Breast epithelium (tissue), 4 donors: ENCODE measurements at regions not wholly inside any gene's neighbourhood (a gene's known extent, or its start where the extent isn't known, plus 50 kb on each side); places are given as distances from the start of the nearest gene placed in this dataset.

Experiments
- DNase-seq, 2 donors: peaks; one replicate each; pipeline ENCODE4 v3.0.0-alpha.2; 2019; ENCODE audit warnings: low spot score in 2 of 2
- H3K27ac ChIP-seq, 2 donors: fragments of 200-600 bp; sonication (generic) in 1 of 2; one replicate each; pipeline ENCODE4 v1.5.1; 2016 to 2019; ENCODE audit warnings: mild to moderate bottlenecking in 1 of 2
- H3K27me3 ChIP-seq, 2 donors: fragments of 200-600 bp; sonication (generic) in 1 of 2; one replicate each; pipeline versions ENCODE4 v1.5.1 to v1.6.0; 2017 to 2019; ENCODE audit warnings: control low read depth in 1 of 2, mild to moderate bottlenecking in 1 of 2
- H3K36me3 ChIP-seq: fragments of 200-600 bp; one replicate; pipeline ENCODE4 v1.5.1; 2019
- H3K4me1 ChIP-seq, 2 donors: fragments of 200-600 bp; sonication (generic); one replicate each; pipeline ENCODE4 v1.5.1; 2016 to 2019; ENCODE audit warnings: control low read depth in 1 of 2
- H3K4me3 ChIP-seq, 3 donors: fragments of 200-600 bp; sonication (generic); 1 replicate in 2 of 3; 2 replicates in 1 of 3; pipeline ENCODE4 v1.5.1; 2016 to 2019; ENCODE audit warnings: mild to moderate bottlenecking in 3 of 3, moderate library complexity in 2 of 3
- H3K9me3 ChIP-seq, 2 donors: fragments of 200-600 bp; sonication (generic) in 1 of 2; one replicate each; pipeline ENCODE4 v1.5.1; 2016 to 2019; ENCODE audit warnings: control low read depth in 1 of 2
- POLR2A ChIP-seq: fragments of 450-650 bp; IDR thresholded peaks from one replicate; pipeline ENCODE4 v1.6.1; 2016; ENCODE audit warnings: antibody characterized with exemption, mild to moderate bottlenecking, moderate library complexity
- POLR2AphosphoS5 ChIP-seq, 3 donors: sonication (generic); formaldehyde crosslinking; IDR thresholded peaks; one replicate each; pipeline ENCODE4 v1.6.1; 2017; ENCODE audit warnings: antibody characterized with exemption in 3 of 3
- intact Hi-C: fragments of 100-400 bp; cut with DNase I; formaldehyde crosslinking; loops from one replicate; pipeline ENCODE4 v1.15.1; 2023; ENCODE audit warnings: low total_unique reads
- TF ChIP-seq, protein P1 (sequence below), 3 donors: fragments of 450-650 bp; IDR thresholded peaks; one replicate each; pipeline ENCODE4 v1.5.1; 2016 to 2017; ENCODE audit warnings: antibody characterized with exemption in 3 of 3, mild to moderate bottlenecking in 3 of 3, moderate library complexity in 3 of 3

DNA sequence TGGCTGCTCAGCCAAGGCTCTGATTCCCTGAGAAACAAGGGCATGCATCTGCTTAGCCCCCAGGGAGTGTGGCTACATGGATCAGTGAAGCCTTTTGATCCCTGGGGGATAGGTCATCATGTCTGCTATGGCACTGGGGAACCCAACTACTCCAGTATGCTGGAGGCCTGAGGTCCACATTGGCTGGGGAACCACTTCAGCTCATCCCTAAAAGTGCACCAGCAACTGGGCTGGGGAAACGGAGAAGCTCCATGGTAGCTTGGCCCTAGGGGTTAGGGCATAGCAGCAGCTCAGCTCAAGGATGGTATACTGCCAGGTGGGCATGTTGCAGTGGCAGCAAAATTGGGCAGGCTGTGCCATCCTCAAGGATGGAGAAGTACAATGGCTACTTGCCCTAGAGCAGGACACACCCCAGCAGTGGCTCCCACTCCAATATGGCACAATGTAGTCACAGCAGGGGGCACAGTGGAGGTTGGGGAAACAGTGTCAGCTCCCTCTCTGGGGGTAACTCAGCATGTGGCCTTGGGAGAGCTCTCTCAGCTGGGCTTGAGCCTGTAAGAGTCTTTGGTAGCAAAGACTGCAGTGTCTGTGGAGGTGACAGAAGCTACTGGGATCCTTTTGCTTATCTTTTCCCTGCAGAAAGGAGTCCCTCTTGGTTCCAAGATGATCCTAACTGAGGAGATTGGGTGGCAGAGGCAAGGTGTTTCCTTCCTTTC is 111.5 kb upstream of the FSTL4 start:
- Histone ChIP-seq H3K36me3 (no peaks in the 10 kb centered on the region), H3K4me3 (no peak overlapping the region), H3K27me3 (no peaks in the 10 kb centered on the region), H3K9me3 (peaks cover 7 to 23% of the 10 kb centered on the region in 2 donors), H3K4me1 (no peaks in the 10 kb centered on the region), H3K27ac (no peak overlapping the region)
- no peak for DNase-seq
- TF ChIP-seq POLR2A (no peak), POLR2AphosphoS5 (IDR thresholded peaks at IDR 0.05) (no peak)
- TF ChIP-seq, protein P1, sequence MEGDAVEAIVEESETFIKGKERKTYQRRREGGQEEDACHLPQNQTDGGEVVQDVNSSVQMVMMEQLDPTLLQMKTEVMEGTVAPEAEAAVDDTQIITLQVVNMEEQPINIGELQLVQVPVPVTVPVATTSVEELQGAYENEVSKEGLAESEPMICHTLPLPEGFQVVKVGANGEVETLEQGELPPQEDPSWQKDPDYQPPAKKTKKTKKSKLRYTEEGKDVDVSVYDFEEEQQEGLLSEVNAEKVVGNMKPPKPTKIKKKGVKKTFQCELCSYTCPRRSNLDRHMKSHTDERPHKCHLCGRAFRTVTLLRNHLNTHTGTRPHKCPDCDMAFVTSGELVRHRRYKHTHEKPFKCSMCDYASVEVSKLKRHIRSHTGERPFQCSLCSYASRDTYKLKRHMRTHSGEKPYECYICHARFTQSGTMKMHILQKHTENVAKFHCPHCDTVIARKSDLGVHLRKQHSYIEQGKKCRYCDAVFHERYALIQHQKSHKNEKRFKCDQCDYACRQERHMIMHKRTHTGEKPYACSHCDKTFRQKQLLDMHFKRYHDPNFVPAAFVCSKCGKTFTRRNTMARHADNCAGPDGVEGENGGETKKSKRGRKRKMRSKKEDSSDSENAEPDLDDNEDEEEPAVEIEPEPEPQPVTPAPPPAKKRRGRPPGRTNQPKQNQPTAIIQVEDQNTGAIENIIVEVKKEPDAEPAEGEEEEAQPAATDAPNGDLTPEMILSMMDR (IDR thresholded peaks at IDR 0.05): no peak
- intact Hi-C loops: no loop called here

DNA sequence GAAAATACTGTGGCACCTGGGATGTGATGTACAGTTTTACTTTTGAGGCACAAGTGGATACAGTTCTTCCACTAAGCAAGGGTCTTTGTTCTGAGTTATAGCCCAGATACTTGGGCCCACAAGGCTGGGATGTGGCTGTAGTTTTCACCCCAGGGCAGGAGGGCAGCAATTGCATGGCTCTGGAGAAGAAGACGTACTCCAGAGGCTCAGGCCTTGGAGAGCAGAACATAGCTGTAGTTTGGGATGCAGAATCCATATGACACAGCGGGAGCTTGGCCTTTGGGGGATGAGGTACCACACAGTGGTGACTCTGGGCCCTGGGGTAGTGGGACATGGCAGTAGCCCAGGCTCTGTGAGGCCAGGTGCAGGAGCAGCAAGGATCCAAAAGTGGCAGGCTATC is 110.8 kb upstream of the FSTL4 start:
- Histone ChIP-seq H3K9me3 (peaks cover 7 to 23% of the 10 kb centered on the region in 2 donors), H3K36me3 (no peaks in the 10 kb centered on the region), H3K4me3 (no peak overlapping the region), H3K4me1 (no peaks in the 10 kb centered on the region), H3K27me3 (no peaks in the 10 kb centered on the region), H3K27ac (no peak overlapping the region)
- TF ChIP-seq, protein P1 (IDR thresholded peaks at IDR 0.05): no peak
- DNase-seq: no peak
- intact Hi-C loops: no loop called here

DNA sequence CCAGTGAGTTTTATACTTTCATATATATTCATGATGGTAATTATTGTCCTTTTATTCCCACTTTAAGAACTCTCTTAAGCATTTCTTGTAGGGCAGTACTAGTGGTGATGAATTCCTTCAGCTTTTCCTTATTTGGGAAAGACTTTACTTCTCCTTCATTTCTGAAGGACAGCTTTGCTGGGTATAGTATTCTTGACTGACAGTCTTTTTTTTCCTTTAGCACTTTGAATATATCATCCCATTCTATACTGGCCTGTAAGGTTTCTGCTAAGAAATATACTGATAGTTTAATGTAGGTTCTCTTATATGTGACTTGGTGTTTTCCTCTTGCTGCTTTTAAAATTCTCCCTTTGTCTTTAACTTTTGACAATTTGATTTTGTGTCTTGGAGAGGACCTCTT is 109.0 kb upstream of the FSTL4 start:
- Histone ChIP-seq H3K4me1 (no peaks in the 10 kb centered on the region), H3K36me3 (no peaks in the 10 kb centered on the region), H3K27ac (no peak overlapping the region), H3K4me3 (no peak overlapping the region), H3K27me3 (no peaks in the 10 kb centered on the region), H3K9me3 (peaks cover 7 to 23% of the 10 kb centered on the region in 2 donors)
- intact Hi-C loops: no loop called here
- DNase-seq: no peak
- TF ChIP-seq POLR2AphosphoS5 (IDR thresholded peaks at IDR 0.05): no peak
- TF ChIP-seq, protein P1 (IDR thresholded peaks at IDR 0.05): no peak

DNA sequence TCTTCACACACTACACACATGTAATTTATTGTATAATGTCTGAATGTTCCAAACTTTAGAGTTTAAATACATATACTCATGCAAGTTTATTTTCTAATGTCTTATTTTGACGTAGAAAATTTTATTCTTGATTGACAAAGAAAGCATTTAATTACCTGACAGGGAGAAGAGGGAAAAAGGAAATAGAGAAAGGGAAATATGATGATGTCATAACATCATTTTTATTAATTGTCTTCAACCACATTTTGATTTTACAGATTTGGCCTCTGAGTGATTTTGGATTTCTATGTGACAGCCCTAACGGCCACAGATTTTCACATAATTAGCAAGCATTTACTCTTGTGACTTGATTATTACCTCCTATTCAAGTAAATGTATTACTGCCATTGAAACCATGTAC is 106.1 kb upstream of the FSTL4 start:
- Histone ChIP-seq H3K27me3 (no peaks in the 10 kb centered on the region), H3K27ac (no peak overlapping the region), H3K4me1 (no peaks in the 10 kb centered on the region), H3K9me3 (peaks cover 7 to 23% of the 10 kb centered on the region in 2 donors), H3K36me3 (no peaks in the 10 kb centered on the region), H3K4me3 (no peak overlapping the region)
- TF ChIP-seq POLR2AphosphoS5 (IDR thresholded peaks at IDR 0.05) (no peak), POLR2A (no peak)
- TF ChIP-seq, protein P1 (IDR thresholded peaks at IDR 0.05): no peak
- intact Hi-C loops: no loop called here
- DNase-seq: no peak

DNA sequence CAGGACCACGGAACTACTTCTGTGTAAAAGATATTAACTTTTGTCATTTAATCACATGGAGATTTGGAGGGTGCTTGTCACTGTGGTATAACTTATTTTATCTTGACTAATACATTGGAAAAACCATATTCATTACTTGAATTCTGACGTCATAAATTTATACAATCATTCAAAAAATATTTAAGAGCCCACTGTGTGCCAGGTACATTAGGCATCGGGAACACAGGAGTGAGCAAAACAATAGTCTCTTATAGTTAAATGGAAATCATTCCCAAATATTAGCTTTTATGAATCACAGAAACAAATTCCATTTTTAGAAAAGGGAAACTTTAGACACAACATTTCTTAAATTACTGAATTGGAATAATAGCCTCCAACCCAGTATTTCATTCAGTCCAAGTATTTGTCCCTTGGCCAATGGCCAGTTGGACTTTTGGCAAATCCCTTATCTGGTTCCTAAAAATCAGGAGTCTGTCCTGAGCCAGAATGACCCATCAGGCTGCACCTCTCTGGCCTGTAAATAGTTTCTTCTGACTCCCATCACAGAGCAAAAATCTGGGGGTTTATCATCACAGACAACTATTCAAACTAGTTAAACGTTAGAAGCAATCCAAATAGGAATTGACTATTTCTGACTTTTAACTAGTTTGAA is 104.3 kb upstream of the FSTL4 start:
- no peaks in the 10 kb centered on the region for H3K4me1 ChIP-seq
- H3K9me3 ChIP-seq: peaks cover 3 to 13% of the 10 kb centered on the region in 2 donors
- H3K27me3 ChIP-seq: no peaks in the 10 kb centered on the region
- no peaks in the 10 kb centered on the region for H3K36me3 ChIP-seq
- intact Hi-C loops: no loop called here
- DNase-seq: no peak
- no peak overlapping the region for H3K27ac ChIP-seq
- H3K4me3 ChIP-seq: no peak overlapping the region
- TF ChIP-seq POLR2A: no peak
- no peak for TF ChIP-seq POLR2AphosphoS5 (IDR thresholded peaks at IDR 0.05)
- TF ChIP-seq, protein P1 (IDR thresholded peaks at IDR 0.05): no peak
